Ascending aorta (tissue), 2 donors: ENCODE measurements at regions not wholly inside any gene's neighbourhood (a gene's known extent, or its start where the extent isn't known, plus 50 kb on each side); places are given as distances from the start of the nearest gene placed in this dataset.

ENCODE experiments used
- DNase-seq, 2 donors: peaks; one replicate each; pipeline ENCODE4 v3.0.0-alpha.2; 2019; ENCODE audit warnings: low spot score in 2 of 2
- H3K27ac ChIP-seq, 2 donors: fragments of 200-600 bp; sonication (generic); one replicate each; pipeline ENCODE4 v1.5.1; 2016 to 2017; ENCODE audit warnings: mild to moderate bottlenecking in 1 of 2
- H3K27me3 ChIP-seq: fragments of 200-600 bp; sonication (generic); one replicate; pipeline ENCODE4 v1.5.1; 2017
- H3K36me3 ChIP-seq, 2 donors: fragments of 200-600 bp; sonication (generic); one replicate each; pipeline ENCODE4 v1.5.1; 2016
- H3K4me1 ChIP-seq, 2 donors: fragments of 200-600 bp; sonication (generic); one replicate each; pipeline ENCODE4 v1.5.1; 2016 to 2017; ENCODE audit warnings: mild to moderate bottlenecking in 1 of 2
- H3K4me3 ChIP-seq, 2 donors: fragments of 200-600 bp; sonication (generic); one replicate each; pipeline ENCODE4 v1.5.1; 2016 to 2017; ENCODE audit warnings: mild to moderate bottlenecking in 1 of 2
- H3K9me3 ChIP-seq, 2 donors: fragments of 200-600 bp; sonication (generic); one replicate each; pipeline ENCODE4 v1.5.1; 2016
- CTCF ChIP-seq, 3 experiments: fragments of 200-600 bp in 2 of 3; fragments of 450-650 bp in 1 of 3; sonication (generic) in 2 of 3; IDR thresholded peaks; one replicate each; pipeline ENCODE4 v1.5.1; 2016 to 2019; ENCODE audit warnings: antibody characterized with exemption in 3 of 3, mild to moderate bottlenecking in 1 of 3, moderate library complexity in 1 of 3
- intact Hi-C: fragments of 100-400 bp; cut with DNase I; formaldehyde crosslinking; loops from one replicate; pipeline ENCODE4 v1.15.1; 2023

DNA sequence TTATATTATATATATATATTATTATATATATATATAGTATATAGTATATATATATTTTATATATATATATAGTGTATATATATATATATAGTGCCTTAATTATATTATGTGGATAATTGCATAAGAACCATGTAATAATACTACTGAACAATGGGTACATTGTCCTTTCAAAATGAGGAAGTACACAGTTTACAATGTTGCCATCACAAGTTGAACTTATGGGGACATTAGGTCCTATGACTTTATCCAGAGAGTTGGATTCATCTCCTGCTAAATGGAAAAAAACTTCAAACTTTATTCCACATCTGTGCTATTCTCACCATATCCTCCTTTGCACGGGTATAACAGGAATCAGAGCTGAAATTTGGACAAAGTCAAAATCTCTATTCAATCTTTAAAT, 105.0 kb upstream of the AGR3 start:
- H3K27ac ChIP-seq, result no peak overlapping the region
- no peaks in the 10 kb centered on the region for H3K9me3 ChIP-seq
- no peak for DNase-seq
- no peak overlapping the region for H3K4me3 ChIP-seq
- no peak for TF ChIP-seq CTCF (IDR thresholded peaks at IDR 0.05)
- intact Hi-C loops, result no loop called here
- H3K27me3 ChIP-seq, result no peaks in the 10 kb centered on the region
- H3K4me1 ChIP-seq, result peaks cover 0 to 4% of the 10 kb centered on the region in 2 donors
- no peaks in the 10 kb centered on the region for H3K36me3 ChIP-seq

DNA sequence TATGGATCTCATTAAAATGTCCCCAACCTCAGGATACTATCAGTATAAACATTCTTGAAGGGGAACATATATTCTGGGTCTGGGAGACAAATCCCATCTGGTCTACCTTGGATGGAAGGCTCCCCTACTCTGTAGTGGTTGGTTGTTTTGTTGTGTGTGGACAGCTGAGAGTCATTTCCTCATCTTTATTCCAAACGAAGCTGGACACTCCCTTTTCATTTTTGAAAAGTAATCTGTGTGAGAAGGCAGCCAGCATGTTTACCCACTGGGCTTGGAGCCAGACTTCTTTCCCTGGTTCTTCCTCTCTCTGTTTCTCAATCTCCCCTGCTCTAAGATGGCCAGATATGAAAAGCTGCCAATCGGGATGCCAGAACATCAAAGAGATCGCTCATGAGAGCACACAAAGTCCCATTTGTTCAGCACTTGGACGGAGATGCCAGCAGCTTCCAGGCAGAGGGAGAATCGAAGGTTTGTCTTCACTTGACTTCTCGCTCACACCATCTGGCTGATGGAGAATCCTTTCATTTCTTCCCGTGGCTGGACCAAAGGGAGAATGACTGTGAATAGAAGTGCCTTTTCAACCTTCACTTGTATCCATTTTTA, 108.1 kb upstream of the AGR3 start:
- no peaks in the 10 kb centered on the region for H3K36me3 ChIP-seq
- peak in 1 of 2 donors; percentile 73 for DNase-seq
- H3K9me3 ChIP-seq, result no peaks in the 10 kb centered on the region
- H3K27ac ChIP-seq, result peak overlapping the region; percentile 4 to 5
- peak overlapping the region; percentile 36 to 43 for H3K4me3 ChIP-seq
- H3K27me3 ChIP-seq, result no peaks in the 10 kb centered on the region
- intact Hi-C loops, result no loop called here
- H3K4me1 ChIP-seq, result no peaks in the 10 kb centered on the region
- TF ChIP-seq CTCF (IDR thresholded peaks at IDR 0.05), result no peak

- Histone ChIP-seq H3K4me1 (no peaks in the 10 kb centered on the region), H3K27ac (no peak overlapping the region), H3K27me3 (no peaks in the 10 kb centered on the region), H3K4me3 (no peak overlapping the region), H3K9me3 (no peaks in the 10 kb centered on the region), H3K36me3 (no peaks in the 10 kb centered on the region)
- no peak for DNase-seq
- intact Hi-C loops, result no loop called here
- no peak for TF ChIP-seq CTCF (IDR thresholded peaks at IDR 0.05)
Measured at GRCh38 chr7:16991551-16991950, 109.8 kb upstream of the AGR3 start.

DNA sequence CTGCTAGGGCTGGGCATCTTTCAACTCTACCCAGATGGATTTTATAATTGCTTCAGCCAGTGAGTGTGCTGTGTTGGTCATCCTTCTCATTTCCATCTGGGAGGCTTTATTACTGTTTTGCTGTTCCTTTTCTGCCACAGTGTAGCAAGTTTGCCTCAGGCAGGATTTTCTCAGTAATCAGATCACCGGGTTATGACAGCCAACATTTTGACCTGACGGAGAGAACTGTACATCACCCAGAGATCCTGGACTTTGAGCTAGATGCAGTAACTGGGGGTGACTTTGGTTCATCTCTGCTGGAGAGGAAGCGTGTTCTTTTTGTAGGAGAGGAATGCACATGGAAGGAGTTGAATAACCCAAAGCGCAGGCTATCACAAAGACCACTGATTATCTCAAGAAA, 111.8 kb upstream of the AGR3 start:
- Histone ChIP-seq H3K4me3 (no peak overlapping the region), H3K27ac (no peak overlapping the region), H3K9me3 (no peaks in the 10 kb centered on the region), H3K4me1 (no peaks in the 10 kb centered on the region), H3K36me3 (no peaks in the 10 kb centered on the region), H3K27me3 (no peaks in the 10 kb centered on the region)
- TF ChIP-seq CTCF (IDR thresholded peaks at IDR 0.05), result no peak
- DNase-seq, result no peak
- intact Hi-C loops, result no loop called here

GRCh38 chr7:16998481-16999051, 116.8 kb upstream of the AGR3 start:
- Histone ChIP-seq H3K4me1 (no peaks in the 10 kb centered on the region), H3K27me3 (no peaks in the 10 kb centered on the region), H3K27ac (no peak overlapping the region), H3K9me3 (no peaks in the 10 kb centered on the region), H3K36me3 (no peaks in the 10 kb centered on the region), H3K4me3 (no peak overlapping the region)
- DNase-seq, result no peak
- intact Hi-C loops, result no loop called here
- no peak for TF ChIP-seq CTCF (IDR thresholded peaks at IDR 0.05)
